HG03521 (cell line): ENCODE measurements at regions not wholly inside any gene's neighbourhood (a gene's known extent, or its start where the extent isn't known, plus 50 kb on each side); places are given as distances from the start of the nearest gene placed in this dataset.

ENCODE experiments used
- ATAC-seq: cut with Tn5 transposase; IDR thresholded peaks from one replicate; pipeline ENCODE4 v1.9.1; 2021; ENCODE audit warnings: mild to moderate bottlenecking, moderate library complexity; ENCODE audit not compliant: unreplicated experiment

DNA sequence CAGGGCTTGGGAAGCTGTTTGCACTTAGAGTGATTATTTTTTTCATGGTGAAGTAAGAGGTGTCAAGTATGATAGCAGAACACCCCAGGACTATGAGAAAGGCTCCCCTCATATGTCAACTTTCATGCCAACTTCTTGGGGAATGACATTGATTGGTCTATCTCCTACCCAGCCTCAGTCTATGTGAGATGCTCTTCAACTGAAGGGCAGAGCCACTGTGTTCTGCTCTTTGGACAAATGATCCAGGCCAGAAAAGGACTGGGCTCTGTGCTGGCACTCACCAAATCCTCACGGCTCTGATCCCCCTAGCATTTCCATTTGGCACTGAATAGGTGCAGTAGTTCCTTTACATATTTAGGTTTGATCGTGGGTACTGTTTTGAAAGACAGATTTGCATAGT, 151.1 kb downstream of the DMRT2 start:
- ATAC-seq: no peak

DNA sequence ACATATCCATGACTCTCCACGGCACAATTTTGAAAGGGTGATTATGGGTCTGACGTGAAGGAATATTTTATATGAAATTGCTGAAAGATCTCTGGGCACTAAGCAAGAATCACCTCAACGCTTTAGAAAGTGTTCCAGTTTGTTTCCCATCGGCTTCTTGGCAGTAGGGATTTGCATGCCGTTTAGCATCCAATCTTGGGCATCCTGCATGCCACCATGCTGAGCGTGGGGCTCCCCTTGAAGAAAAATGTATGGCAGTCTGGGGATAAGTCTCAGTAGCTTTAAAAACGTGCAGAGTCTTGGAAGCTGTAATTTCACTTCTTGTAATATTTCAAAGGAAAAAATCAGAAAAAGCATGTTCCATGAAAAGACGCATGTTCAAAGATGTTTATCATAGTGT, 151.7 kb downstream of the DMRT2 start:
- ATAC-seq: no peak

DNA sequence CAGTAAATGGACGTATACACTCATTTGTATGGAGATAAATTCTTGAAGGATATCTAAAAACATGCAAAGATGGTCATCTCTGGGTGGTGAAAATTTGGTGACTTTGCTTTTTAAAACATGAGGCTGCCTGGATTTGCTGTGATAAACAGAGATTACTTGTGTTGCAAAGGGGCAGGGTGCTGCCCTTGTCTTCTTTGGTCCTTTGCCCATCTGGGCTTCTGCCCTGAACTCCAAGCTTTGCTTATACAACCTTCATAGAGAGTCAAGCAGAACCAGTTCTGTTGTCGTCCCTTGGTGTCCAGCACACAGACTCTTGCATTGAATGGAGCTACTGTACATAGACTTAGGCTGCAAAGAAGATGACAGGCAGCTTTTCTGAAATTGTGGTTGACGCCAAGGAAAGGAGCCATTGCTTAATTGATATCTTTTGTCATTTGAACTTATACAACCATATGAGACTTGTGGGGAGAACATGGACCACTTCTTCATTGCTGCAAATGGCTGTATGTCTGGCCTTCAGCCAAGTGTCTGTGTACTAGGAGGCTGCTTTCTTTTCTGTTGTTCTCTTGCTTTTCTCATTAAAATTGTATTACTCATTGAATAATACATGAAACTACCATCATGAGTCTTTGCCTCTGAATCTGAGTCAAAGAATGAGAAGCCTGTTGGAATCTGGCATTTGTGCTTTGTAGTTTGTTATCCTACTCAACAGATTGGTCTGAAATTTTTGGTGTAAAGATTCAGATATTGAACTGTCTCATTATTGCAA, 152.5 kb downstream of the DMRT2 start:
- ATAC-seq: no peak

DNA sequence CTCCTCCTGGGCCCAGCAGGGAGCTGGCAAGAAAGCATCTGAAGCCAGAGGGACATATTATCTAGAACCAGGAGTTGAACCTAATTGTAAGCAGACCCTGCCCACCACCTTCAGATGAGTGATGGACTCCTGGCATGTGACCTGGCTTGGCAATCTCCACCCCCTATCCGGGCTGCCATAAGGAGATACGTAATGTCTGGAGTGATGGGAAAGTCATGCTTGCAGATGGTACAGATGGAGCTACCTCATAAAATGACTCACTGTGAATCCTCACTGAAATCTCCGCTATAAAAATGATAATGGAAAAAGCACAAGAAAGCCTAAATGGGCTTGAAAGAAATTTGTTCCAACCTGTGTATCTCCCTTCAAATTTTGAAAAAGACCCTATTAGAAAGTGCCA, 157.5 kb downstream of the DMRT2 start:
- no peak for ATAC-seq

DNA sequence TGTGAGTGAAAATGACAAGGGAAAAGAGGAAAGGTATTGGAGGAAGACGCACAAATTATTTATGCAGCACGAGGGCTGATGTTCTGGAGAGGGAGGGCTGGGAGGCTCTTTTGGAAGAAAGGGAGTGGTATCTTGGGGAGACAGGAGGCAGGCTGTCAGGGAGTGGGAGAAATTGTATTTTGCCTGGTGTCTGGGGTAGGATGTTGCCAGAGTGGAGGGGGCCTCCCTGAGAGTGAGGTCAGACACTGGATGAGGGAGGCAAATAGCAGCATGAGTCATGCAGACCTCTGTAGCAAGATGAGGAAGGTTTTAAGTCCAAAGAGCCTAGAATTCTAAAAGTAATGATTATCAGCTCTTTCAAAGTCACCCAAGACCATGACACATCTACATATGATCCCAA, 158.0 kb downstream of the DMRT2 start:
- ATAC-seq: no peak

DNA sequence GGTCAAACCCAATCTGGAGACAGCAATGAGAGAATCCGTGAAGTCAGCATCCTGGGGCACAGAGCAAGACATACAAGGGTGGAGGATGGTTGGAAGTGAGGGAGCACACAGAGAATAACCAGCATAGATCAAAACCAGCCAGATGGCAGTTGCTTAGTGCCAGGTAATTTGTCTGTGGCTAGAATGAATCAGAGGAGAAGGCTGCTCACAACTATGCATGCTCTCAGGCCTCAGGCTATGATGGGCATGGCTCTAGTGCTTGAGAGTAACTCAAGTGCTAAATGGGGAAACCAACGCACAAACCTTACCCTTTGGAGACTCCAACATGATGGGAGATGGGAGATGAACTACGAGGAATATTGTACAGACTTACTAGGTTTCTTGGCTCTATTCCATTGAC, 160.8 kb downstream of the DMRT2 start:
- no peak for ATAC-seq

DNA sequence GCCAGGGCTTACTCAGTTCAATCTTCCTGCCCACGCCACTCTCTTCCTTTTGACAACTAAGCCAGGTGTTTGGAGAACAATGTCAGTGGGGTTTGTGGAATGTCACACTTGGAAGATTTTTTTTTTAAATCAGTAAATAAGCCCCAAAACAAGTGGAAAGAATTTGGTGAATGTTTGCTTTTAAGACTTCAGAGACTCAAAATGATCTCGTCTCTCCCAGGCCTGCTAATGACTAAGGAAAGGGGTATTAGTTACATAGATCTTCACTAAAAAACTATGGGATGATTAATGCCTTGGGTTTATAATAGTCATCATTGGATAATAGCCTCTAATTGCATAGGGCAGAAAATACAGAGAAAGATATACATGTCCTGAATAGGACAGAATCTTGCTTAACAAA, 166.4 kb downstream of the DMRT2 start:
- no peak for ATAC-seq

DNA sequence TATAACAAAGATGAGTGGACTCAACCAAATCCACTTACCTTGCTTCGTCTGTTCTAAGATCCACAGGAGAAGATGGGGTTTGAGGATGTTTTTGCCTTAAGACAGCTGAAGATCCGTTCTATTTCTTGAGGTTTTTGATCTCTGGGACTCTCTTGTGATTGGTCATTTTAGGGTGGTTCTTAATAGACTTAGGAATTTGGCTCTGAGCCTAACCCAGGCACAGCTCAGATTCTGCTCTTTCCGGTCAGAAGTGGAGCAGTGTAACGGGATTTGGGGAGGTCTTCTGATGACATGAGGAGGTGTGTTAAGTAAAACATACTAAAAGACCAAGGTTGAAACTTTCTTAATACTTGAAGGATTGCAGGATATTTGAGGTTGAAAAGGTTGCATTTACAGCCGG, 166.9 kb downstream of the DMRT2 start:
- ATAC-seq: no peak

DNA sequence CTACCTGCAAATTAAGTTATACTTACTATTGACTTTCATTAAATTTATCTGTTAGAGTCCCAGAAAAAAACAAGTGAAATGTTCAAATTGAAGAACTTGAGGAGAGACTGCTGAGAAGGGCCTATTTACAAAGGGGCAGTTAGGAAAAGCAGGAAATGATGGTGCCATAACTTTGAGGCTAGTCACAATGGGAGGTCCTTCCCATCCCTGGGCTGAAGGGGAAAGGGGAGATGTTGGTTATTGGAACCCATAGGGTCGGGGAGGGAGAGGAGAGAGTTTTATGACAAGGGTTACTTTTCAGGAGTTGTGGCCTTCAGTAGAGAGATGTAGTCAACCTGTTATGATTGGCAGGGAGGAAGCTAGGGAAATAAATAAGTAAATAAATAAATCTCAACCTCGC, 169.1 kb downstream of the DMRT2 start:
- ATAC-seq: no peak

DNA sequence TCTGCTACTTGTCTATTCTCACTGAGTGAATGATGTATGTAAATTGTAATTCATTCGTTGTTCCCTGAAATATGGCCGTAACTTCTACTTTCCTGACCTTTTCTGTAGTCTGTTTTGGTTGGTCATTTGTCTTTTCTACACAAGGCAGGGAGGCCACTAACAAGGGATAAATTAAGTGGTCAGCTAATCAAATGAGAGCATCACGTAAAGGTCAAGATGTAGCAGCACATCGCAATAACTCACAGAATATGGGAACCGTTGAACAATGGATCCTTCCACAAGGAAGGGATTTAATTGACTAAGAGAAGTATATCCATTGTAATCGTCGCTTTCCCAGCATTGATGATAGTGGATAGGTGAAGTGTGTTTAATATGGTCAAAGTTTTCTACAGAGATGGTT, 171.1 kb downstream of the DMRT2 start:
- ATAC-seq: no peak

DNA sequence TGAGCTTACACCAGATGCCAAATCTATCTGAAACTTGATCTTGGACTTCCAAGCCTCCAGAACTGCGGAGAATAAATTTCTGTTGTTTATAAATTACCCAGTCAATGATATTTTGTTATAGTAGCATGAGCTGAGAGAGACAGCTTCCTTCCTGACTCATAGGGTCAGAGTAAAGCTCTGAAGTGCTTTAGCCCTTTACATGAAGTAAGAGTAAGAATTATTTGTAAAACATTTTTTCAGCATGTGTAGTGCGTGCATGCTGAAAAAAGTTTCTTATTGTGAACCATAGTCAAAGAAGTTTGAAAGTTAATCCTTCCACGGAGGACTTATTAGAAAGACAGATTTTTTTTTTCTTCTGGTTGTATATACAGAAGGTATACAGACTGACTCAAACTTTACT, 172.4 kb downstream of the DMRT2 start:
- no peak for ATAC-seq

DNA sequence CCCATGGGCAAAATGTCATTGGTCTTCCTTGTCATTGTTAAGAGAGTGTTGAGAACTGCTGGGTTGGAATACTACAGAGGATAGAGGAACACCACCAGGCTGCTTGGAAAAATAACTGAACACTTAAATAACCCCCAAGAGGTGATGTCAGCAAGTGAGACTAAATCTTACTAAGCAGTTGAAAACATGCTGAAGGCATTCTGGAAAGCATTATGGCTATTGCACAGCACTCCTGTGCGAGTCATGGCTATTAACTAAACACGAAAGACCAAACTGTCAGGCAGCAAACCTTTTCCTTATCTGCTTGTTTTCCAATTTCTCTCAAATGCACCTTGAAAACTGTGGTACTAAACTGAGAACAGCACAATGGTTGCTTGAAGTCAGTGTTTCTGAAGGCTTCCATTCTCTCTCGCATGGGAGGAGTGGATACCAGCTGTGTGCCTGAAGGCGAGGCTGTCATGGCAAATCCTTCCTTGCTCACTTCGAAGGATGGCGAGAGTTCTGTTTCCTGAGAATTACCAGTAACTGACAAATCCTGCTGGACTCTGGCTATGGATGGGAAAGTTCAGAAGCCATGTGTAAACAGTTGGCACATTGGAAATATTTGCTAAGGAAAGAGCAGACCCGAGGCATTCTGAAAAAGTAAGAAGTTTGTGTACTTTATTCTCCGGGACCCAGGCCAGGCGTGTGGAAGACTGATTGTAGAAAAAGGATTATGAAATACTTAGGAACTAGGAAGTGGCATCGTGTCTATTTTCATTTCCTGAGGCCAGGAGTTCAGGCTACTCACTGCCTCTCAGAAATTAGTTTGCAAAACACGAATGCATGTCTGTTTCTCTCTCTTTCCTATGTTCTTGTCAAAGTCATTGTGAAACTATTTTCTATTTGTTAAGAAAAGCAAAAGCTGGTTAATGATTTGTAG, 182.1 kb downstream of the DMRT2 start:
- no peak for ATAC-seq

DNA sequence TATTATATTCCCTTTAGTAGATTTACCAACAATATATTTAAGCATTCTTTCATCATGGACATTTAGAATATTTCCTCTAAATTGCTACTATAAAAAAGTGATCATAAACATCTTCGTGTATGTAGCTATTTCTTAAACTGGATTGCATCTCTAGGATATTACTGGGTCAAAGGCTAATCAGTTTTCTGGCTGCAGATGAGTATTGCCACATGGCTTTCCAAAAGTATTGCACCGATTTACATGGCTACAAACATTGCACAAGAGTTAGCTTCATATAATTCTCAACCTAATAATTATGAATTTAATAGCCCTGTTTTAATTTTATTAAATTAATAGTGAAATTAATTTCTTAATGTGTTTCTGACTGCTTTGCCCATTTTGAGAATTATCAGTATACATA, 183.4 kb downstream of the DMRT2 start:
- no peak for ATAC-seq

DNA sequence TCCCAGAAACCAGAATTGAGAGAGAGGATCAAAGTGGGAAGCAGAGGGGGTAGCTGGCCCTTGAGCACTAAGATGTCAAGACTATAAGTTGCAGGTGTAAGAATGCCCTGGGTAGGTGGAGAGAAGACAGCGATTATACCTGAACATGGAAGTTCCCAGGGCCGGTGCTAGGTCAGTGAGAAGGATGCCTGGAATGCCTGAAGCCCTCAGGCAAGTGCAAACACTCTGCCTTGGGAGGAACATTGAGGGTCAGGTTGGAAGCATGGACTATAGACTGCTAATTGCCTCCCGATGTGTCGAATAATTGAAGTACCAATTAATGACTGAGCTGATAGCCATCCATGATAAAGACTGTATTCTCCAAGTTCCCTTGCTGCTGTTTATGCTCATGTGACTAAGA, 185.5 kb downstream of the DMRT2 start:
- no peak for ATAC-seq

DNA sequence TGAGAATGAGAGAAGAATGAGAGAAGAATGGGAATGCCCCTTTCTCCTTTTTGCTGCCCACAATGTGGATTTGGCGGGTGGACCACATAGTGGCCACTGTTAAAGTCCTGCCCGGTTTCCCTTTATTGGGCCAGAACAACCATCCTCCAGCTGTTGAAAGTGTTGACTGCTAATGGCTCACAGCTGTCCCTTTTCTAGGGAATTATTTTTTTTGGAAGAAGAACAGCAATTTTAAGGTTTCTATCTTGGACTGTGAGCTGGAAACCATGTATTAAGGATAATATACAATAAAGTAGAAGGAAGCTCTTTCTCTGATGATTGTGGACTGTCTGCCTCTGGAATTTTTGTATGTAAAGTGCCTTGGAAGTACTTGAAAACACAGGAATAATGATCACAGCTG, 185.9 kb downstream of the DMRT2 start:
- ATAC-seq: no peak

DNA sequence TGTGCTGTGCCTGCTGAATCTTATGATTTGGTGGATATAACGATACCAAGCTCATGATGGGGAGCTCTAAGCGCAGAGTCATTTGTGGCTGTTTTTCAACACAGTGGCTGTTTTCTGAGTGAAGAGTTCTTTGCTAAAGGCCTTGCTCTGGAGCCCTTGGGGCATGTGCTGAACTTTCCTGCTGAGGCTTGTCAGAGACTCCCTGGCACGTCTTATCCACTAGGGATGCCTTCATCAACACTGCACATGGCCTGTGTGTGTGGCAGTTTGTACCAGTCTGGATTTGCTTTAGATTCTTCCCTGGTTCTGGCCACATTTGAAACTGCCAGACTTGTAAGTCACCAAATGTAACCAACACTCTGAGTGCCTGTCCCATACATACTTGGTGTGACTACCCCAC, 188.2 kb downstream of the DMRT2 start:
- no peak for ATAC-seq

DNA sequence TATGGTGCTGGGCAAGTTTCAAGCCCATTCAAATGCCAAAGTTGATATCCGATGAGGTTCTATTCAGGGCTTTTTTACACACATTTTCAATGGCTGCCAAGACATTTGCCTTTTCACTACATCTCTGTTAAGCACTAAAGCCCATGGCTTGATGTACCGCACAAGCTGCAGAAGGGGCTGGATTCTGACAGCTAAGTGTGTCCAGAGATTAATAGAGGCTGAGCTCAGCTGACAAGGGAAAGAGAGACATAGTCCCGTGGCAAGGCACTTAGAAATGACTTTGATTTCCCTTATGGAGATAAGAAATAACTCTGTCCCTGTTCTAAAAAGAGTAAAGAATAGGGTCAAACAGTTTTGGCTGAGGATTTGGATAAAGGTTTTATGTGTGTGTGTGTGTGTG, 198.6 kb downstream of the DMRT2 start:
- no peak for ATAC-seq

DNA sequence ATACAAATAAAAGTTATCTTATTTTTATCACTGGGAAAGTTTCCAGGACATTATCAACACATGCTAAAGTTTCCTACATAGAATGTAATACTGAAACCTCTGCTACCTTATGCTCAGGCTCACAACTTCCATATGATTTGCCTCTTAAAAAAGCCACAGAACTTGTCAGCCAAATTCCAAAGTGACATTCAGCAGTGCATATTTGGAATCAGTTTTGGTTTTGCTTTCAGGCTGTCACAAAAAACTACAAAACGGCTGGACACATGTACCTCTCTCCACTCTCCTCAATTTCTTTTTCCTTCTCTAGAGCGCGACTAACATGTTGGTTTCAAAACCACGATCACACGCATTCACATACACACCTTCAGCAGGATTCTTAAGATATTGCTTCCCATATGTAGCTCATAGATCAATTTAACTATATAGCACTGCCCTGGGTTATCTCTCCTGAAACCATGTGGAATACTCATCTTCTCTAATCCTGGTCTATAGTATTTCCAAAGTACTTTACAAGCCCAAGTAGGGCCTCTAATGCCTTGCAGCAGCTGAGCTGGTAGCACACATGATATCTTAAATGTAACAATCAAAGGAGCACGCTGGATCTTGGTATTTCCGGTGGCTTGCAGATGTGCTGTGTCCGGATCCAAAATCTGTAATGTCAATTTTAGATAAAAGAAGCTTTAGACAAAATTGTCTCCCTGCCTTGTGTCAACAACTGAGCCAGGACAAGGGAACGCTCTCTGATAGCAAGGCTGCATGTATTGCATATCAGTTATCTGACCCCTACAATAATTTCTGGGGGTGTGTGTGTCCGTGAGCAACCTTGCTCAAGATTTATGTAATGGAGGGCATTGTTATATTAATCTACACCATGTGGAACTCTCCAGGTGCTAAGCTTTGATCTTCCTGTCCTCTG, 203.2 kb downstream of the DMRT2 start:
- ATAC-seq: no peak

DNA sequence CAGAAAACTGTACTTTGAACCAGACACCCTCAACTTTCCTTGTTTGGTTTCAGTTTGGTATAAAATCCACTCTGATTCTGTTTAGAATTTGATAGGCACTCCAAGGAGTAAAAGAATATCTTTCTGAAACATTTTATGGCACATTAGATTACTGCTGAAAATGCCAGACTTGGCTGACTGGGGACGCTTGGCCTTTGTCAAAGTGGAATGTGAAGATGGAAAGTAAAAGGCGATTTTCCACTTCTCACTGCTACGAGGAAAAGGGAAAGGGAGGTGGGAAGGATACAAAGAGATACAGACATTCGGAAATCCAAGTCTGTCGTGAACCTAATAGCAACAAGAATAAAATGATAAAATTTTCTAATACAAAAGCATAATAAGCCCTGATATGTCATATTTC, 203.9 kb downstream of the DMRT2 start:
- ATAC-seq: no peak

DNA sequence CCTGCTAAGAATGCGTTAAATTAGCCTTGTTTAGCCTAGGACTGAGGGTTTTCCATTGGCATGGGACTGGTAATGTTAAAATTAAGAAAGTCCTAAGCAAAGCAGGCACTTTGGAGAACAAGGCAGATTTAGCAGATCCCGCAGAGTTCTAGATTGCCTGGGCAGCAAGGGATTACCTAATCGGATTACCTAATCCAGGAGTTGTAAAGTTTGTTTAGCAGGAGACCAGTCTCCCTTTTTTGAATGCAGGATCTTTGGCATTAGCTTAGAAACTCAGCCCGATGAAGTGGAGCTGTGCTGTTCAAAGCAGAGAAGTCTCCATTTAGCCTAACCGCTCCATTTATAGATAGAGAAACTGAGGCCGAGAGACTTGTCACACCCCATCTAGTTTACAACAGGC, 206.0 kb downstream of the DMRT2 start:
- ATAC-seq: no peak

DNA sequence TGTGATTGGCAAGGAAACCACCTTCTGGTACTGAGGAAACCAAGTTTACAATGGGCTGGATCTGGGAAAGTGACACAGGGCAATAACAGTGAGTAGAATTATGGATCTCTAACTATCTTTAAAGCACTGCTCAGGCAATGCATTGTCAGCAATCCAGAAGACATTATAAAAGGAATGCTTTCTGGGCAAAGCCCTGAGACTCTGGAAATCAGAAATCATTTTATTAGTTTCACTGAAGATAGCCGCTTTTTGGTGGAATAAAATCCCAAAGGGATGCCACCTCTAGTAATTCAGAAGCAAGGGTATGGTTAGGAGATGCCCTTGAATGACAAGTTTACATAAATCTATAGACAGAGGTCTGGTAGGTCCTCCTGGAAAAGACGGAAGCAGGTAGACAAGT, 211.1 kb downstream of the DMRT2 start:
- no peak for ATAC-seq
